ENCODE measurements at regions not wholly inside any gene's neighbourhood (a gene's known extent, or its start where the extent isn't known, plus 50 kb on each side); places are given as distances from the start of the nearest gene placed in this dataset.

DNA sequence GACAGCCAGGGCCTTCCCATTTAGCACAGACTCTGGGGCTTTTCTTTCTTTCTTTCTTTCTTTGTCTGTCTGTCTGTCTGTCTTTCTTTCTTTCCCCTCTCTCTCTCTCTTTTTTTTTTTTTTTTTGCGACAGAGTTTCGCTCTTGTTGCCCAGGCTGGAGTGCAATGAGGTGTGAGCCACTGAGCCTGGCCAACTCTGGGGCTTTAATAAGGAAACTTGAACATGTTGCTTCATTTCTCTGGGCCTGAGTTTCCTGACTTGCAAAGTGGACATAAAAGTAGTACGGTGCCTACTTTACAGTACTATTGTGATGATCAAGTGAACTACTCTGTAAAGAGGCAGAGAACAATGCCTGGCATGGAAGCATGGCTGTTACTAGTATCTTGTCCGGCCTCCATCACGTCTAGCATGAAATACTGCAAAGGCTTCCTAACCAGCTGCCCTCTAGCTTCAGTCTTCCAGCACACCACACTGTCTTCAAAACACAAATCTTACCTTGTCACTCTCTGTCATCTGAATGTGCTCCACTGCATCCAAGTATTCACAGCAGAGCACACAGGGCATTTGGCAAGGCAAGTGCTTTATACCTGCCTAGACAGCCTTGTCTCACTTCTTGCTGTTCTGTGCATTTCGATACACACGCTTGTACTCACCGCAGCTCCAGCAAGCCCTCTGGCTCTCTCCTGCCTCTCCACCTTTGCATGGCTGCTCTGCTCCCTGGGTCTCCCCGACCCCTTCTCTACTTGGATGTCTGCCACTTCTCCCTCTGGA, 96.7 kb downstream of the IRF2BPL start:
- TF ChIP-seq, protein P1, sequence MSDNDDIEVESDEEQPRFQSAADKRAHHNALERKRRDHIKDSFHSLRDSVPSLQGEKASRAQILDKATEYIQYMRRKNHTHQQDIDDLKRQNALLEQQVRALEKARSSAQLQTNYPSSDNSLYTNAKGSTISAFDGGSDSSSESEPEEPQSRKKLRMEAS (IDR thresholded peaks at IDR 0.05; ENCODE audit: low read depth): no peak
- TF ChIP-seq SIN3A (IDR thresholded peaks at IDR 0.05; ENCODE audit: borderline replicate concordance, low read depth, low read length) (no peak), POLR2AphosphoS5 (IDR thresholded peaks at IDR 0.05; ENCODE audit: low read depth, low read length) (no peak), NRF1 (IDR thresholded peaks at IDR 0.05; ENCODE audit: low read depth, low read length) (no peak), FOXM1 (IDR thresholded peaks at IDR 0.05; ENCODE audit: low read depth) (no peak)
